ENCODE measurements at regions not wholly inside any gene's neighbourhood (a gene's known extent, or its start where the extent isn't known, plus 50 kb on each side); places are given as distances from the start of the nearest gene placed in this dataset.

GRCh38 chr4:42719257-42719656 is 62.4 kb upstream of the ATP8A1 start:
- ATAC-seq (ENCODE audit: low read depth) = no peak
- no peak overlapping the region for H2BK5ac ChIP-seq (ENCODE audit: low read depth, low read length, poor library complexity, severe bottlenecking)
- intact Hi-C loops (cut with micrococcal nuclease) = no loop called here
- no peak for DNase-seq
- H3K4me1 ChIP-seq (ENCODE audit: control insufficient read depth, insufficient read depth, low read length) = no peaks in the 10 kb centered on the region
- no peak overlapping the region for H4K91ac ChIP-seq (ENCODE audit: insufficient read depth, low read depth, low read length)
- H3K4me2 ChIP-seq (ENCODE audit: low read depth, low read length) = no peak overlapping the region
- no peak overlapping the region for H2BK15ac ChIP-seq (ENCODE audit: low read depth, low read length)
- H3K36me3 ChIP-seq (ENCODE audit: control insufficient read depth, insufficient read depth, low read length) = no peaks in the 10 kb centered on the region
- H3K4ac ChIP-seq (ENCODE audit: low read depth, low read length) = no peak overlapping the region
- CTCF ChIA-PET = no interaction called here
- H4K8ac ChIP-seq (ENCODE audit: low read depth in 2 of 2, low read length in 2 of 2) = no peak overlapping the region
- H2BK20ac ChIP-seq (ENCODE audit: low read depth, low read length) = no peak overlapping the region
- H2BK120ac ChIP-seq (ENCODE audit: low read depth, low read length) = no peak overlapping the region
- H3K27ac ChIP-seq (ENCODE audit: insufficient read depth, low read length) = no peak overlapping the region
- TF ChIP-seq MAFK (IDR thresholded peaks at IDR 0.05; ENCODE audit: low read depth, low read length) (peak; percentile 81), POLR2A (IDR thresholded peaks at IDR 0.05; ENCODE audit: low read depth, low read length) (no peak), MAZ (IDR thresholded peaks at IDR 0.05; ENCODE audit: borderline replicate concordance, low read depth, low read length) (no peak), ELK1 (IDR thresholded peaks at IDR 0.05; ENCODE audit: borderline replicate concordance, low read depth, low read length) (no peak)
- H3K9me3 ChIP-seq (ENCODE audit: control insufficient read depth, insufficient read depth, low read length) = peaks cover 3% of the 10 kb centered on the region; the same call in 1 of the 2 replicates
- no peak overlapping the region for H2AFZ ChIP-seq (replicated peaks; ENCODE audit: low read length, poor library complexity)
- no peak overlapping the region for H3K14ac ChIP-seq (replicated peaks; ENCODE audit: low read depth, low read length)
- H3K9me1 ChIP-seq (ENCODE audit: insufficient read depth, low read length) = no peaks in the 10 kb centered on the region
- no peaks in the 10 kb centered on the region for H3K27me3 ChIP-seq (ENCODE audit: control insufficient read depth, insufficient read depth, low read length)
- H3K9ac ChIP-seq (ENCODE audit: low read depth, low read length) = no peak overlapping the region
- no peak overlapping the region for H3K23ac ChIP-seq (ENCODE audit: low read depth, low read length)
- H2AK9ac ChIP-seq (replicated peaks; ENCODE audit: low read depth, low read length, poor library complexity) = no peak overlapping the region
- WGBS, 2 experiments (ENCODE audit: extremely low coverage in 2 of 2, insufficient read length in 1 of 2) = no CpG with 5 or more reads among the region's 1 CpG
- H4K5ac ChIP-seq (ENCODE audit: low read depth, low read length) = no peak overlapping the region
- no peak overlapping the region for H3K18ac ChIP-seq (ENCODE audit: low read depth, low read length)
- no peak overlapping the region for H2AK5ac ChIP-seq (ENCODE audit: low read depth, low read length)
- H3K56ac ChIP-seq (ENCODE audit: extremely low read depth, insufficient read depth, low read length) = no peak overlapping the region
- no peaks in the 10 kb centered on the region for H4K20me1 ChIP-seq (ENCODE audit: insufficient read depth, low read length)
- H3K4me3 ChIP-seq (ENCODE audit: insufficient read depth, low read depth, low read length) = no peak overlapping the region
- no TSS peak for BruUV-seq (replicated peaks)
- POLR2A ChIA-PET (ENCODE audit: unreplicated experiment) = no interaction called here
- in situ Hi-C loops (cut with MboI; ENCODE audit: low sequenced_read_pairs) = no loop called here
- no peaks in the 10 kb centered on the region for H3K79me1 ChIP-seq (ENCODE audit: low read depth in 1 of 2, low read length in 2 of 2)
- dilution Hi-C loops (cut with HindIII; ENCODE audit: low sequenced_read_pairs, unreplicated experiment) = no loop called here

Data from IMR-90 (cell line).